Stimulated activated CD4-positive, alpha-beta T cell treated with anti-CD3 and anti-CD28 coated beads, Interleukin-12 subunit alpha, Interleukin-12 subunit beta, amount 100 ng/mL, for 48 hours (primary cell): ENCODE measurements at regions not wholly inside any gene's neighbourhood (a gene's known extent, or its start where the extent isn't known, plus 50 kb on each side); places are given as distances from the start of the nearest gene placed in this dataset.
"Not testable (repeated sequence)": the region's sequence is repeated elsewhere in the genome, so short reads cannot be mapped to it uniquely, and the experiment has no call there.

Source experiments
- DNase-seq, 3 donors: peaks; one replicate each; pipeline ENCODE4 v3.0.0-alpha.2; 2020; ENCODE audit warnings: low read depth in 2 of 3, low spot score in 1 of 3

DNA sequence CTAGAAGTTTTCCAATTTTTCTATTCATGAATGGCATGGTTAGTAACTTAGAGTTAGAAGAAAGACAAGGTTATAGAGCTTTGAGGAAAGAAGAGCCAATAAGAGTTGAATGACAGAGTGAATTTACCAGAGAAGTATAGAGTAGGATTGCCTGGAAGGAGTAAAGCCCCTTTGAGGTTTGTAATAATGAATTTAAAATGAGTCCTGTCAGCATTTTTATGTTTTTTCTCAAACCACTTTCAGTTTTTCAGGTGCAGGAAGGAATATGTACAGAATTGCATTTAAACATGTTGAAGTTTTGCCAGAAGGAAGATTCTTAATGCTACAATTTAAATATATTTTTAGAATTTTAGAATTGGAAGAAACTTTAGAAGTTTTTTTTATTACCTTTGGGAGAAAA lies 408.3 kb downstream of the DSC3 start:
- no peak for DNase-seq

DNA sequence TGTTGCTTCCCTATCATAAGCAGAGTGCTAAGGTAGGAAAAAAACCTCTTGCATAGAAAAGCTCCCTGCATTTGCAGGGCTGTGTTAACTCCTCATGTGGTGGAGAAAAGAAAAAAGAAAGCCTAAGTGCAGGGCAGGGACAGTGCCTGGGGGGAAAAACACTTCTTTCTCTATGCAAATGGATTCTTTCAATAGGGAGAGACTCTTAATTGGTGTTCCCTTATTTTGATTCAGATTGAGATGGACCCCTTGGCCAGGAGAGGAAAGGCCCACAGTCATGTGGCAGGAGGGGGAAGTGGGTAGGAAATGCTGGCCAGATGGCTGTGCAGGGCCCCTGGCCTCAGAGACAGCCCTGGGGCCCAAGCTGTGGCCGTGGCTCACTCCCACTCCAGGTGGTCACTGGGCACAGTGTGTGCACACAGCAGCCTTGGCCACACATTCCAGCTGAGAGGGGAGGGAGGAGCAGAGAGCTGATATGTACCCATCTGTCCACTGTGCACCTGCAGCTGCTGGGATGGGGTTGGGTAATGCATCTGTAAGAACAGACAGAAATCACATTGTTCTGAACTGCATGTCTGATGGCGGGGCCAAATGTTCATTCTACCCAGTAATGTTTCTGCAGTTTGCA lies 410.4 kb downstream of the DSC3 start:
- DNase-seq, result no peak

DNA sequence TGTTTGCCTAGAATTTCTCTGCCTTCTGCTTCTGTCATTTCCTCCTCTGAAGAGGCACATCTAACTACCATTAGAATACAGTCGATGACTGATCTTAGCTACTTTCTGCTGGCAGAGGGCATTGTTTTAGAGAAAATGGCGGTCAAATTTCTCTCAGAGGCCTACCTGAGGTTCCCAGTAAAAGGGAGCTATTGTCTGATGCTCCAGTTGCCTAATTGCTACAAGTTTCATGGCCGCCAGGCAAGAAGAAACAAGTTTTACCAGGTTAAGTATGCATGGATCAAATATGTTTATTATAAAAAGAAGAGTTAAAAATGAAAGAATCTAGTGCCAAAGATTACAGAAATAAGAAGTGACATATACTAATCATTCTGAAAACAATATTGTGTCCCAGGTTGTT lies 416.6 kb downstream of the DSC3 start:
- DNase-seq, result no peak

DNA sequence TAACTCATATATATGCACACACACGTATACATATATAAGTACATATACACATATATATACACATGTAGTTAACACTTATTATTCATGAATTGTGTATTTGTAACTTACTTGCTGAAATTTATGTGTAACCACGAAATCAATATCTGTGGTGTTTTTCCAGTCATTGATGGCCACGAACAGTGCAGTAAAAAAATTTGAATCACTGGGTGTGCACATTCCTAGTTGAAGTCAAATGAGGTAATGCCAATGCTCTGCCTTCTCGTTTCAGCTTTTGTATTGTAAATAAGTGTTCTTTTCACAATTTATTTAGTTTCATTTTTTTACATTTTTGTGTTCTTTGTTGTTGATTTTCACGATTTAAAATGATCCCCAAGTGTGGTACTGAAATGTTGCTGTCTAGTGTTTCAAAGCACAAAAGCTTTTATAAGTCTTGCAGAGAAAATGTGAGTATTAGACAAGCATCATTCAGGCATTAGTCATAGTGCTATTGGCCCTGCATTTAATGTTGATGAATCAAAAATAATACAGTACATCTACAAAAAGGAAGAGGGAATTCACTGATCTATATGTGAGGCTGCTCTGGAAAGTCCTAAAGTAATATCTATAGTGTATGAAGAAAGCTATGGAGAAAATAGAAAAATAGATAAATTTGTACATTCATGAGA lies 419.0 kb downstream of the DSC3 start:
- DNase-seq, result no peak

DNA sequence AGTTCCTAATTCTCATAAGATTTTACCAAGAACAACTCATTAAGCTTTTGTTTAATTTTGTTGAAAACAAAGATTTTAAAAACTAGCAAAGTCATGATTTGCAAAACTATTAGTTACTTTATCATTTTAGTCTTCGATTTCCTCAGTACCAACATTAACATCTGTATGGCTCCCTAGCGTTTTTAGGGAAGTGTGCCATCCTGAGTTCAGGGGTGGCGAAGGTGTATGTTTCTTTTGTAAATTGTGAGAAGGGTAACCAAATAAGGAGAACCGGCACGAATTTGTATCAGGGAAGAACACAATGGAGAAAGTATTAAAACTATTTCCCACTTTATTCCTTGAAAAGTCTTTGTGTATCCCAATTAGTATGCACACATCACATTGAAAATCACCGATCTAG lies 419.9 kb downstream of the DSC3 start:
- no peak for DNase-seq

DNA sequence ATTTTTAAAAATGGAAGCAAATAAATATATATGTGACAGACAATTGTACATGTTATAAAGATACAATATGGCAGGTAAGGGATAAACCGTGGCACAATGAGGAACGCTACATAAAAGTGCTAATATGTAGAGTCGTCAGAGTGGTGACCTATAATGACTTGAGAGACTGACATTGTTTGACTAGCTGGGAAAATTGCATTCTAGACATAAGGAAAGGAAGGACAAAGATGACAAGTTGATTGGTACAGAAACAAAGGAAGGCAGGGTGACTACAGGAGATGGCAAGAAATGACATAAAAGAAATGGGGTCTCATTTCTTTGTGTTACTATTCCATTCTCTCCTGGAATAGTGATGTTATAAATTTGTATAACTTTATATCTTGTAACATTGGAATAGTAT lies 420.4 kb downstream of the DSC3 start:
- DNase-seq, result no peak

DNA sequence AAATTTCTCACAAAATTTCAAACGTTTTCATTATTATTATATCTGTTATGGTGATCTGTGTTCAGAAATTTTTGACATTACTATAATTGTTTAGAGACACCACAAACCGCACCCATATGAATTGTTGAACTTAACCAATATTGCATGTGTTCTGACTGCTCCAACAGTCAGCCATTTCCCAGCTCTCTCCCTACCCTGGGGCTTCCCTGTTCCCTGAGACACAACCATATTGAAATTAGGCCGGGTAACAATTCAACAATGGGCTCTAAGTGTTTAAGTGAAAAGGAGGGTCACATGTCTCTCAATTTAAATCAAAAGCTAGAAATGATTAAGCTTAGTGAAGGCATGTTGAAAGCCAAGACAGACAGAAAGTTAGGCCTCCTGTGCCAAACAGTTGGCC lies 424.0 kb downstream of the DSC3 start:
- DNase-seq, result no peak

DNA sequence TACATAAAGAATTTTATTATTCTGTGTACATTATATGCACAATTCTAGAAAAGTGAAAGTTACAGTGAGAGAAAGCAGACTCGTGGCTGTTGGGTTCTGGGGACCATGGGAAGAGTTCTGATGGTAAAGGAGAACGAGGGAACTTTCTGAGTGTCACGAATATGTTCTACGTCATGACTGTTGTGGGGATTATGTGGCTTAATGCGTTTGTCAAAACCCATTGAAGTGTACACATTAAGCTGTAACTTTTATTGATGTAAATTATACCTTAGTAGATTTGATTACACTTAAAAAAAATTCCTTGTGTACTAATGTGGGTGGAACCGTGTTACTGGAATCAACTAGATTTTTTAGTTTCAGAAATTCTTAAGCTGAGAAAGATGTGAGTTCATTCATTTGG lies 426.1 kb downstream of the DSC3 start:
- no peak for DNase-seq

DNA sequence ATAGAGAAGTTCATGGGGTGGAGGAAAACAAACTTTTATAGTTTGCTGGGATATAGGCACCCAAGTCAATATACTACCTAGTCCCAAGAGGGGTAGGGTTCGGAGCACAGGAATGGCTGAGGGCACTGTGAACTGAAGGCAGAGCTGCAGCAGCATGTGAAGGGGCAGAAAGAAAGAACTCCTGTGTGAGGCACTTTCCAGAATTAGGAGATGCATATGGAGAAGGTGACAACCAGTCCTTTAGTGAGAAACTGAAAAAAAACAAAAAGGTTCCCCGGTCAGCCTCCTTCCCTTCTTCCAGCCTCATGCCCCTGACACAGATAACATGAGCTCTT lies 429.1 kb downstream of the DSC3 start:
- DNase-seq, result no peak

DNA sequence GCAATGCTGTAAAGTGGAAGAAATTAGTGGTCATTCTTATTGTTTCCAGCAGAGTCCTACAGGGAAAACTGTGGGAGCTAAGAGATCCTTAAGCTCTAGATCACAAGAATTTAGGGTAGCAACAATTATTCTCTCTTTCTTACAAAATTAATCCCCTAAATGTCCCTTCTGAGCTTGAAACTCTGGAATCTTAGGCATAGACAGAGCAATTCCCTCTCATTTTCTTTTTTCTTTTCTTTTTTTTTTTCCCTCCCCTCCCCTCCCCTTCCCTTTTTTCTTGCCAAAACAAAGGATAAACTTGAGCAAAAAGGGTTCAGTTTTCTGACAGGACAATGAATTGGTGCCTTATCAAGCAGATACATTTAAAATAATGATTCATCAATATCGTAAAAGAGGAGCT lies 441.0 kb downstream of the DSC3 start:
- no peak for DNase-seq

DNA sequence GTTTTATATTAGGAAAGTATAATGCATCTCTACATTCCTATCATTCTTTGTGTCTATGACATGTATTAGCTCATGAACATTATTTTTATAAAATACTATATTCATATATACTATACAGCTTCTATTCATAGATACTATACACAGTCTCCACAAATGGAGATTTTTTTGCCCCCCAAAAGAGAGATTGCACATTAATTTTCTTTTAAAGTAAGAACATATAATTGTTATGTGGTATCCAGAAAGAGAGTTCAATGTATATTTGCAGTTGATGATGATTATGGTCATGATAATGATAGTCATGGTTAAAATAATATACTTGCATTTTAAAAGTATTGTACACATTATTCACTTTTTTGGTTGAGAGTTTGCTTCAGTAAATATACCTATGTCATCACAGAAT lies 445.3 kb downstream of the DSC3 start:
- no peak for DNase-seq

DNA sequence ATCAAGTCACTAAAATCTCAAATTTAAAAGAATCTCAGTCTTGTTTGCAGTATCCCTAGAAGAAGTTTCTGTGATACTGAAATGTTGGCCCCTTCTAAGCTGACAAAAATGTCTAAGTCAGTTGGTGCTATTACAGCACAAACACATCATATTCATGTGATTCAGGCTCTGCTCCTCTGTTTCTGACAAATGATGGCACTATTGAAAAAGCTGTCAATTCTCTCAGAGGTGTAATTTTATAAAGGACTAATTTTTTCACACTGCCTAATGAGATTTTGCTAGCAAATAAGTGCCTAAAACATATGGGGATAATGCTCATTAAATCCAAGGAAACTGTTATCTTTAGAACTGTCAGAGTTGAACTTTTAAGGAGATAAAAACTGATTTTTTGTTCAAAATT lies 445.9 kb downstream of the DSC3 start:
- no peak for DNase-seq

DNA sequence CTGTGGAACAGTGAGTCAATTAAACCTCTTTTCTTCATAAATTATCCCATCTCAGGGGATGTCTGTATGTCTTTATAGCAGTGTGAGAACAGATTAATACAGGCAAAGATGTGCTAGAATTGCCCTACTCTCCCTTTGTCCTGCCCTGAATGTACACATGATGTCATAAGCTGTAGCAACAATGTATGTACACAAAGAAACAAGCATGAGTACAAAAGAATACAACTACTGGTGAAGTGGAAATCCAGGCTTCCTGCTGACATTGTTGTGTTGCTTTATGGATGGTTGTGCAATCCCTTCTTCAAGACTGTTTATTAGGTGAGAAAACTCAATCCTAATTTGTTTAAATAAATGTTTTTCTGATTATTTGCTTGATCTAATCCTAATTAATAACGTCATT lies 446.6 kb downstream of the DSC3 start:
- no peak for DNase-seq

DNA sequence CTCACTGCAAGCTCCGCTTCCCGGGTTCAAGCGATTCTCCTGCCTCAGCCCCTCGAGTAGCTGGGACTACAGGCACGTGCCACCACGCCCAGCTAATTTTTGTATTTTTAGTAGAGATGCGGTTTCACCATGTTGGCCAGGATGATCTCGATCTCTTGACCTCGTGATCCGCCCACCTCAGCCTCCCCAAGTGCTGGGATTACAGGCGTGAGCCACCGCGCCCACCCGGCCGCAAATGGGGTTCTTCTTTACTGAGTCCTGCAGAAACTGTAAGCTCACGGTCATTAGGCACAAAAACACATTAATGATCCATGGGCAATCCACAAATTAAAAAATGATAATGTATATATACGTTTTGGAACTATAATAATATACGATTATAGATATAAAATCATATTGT lies 447.6 kb downstream of the DSC3 start:
- DNase-seq, result not testable (repeated sequence)

DNA sequence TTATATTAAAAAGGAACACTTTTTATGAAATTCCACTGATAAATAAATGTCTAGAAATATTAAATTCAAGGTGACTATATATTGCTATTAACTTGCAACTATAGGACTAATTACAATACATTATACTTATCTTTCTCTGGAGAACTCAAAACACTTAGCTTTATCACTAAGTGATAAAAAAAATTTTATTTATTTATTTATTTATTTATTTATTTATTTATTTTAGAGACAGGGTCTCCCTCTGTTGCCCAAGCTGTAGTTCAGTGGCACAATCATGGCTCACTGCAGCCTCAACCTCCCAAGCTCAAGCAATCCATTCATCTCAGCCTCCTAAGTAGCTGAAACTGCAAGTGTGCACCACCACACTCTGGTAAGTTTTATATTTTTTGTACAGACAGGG lies 451.1 kb downstream of the DSC3 start:
- no peak for DNase-seq

DNA sequence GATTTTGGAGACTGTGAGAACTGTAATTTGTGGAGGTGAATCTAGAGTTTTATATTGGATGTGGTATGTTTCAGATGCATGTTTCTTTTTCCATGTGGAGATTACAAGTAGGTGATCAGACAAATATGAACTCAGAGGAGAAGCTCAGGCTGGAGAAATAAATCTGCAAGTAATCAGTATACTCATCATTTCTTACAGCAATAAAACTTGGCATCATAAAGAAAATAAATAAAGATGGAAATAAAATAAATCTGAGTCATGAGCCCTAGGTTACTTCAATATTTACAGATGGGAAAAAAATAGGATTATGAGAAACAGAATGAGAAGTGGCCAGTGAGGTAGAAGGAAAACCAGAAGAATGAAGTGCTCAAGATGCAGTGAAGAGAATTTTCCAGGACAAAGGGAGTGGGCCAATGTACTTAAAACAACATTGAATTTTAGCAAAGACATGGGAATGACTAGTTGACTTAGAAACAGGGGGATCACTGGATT lies 453.8 kb downstream of the DSC3 start:
- DNase-seq, result no peak

DNA sequence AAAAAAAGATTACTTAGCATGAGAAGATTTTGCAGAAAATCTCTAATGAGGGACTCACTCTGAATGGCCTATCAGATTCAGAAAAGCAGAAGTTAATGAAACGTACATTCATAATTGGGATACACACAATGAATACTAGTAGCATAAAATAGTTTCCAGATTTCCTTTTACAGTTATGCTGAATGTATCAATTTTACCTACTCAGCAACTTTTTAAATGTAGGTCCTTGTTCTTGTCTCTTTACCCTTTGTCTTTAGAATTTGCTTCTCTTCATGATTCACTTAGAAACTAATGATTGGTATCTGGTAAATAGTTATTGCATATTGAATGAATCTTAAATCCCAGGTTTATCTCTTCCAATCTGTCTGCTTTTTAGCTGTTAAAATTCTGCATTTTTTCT lies 458.8 kb downstream of the DSC3 start:
- DNase-seq, result no peak

DNA sequence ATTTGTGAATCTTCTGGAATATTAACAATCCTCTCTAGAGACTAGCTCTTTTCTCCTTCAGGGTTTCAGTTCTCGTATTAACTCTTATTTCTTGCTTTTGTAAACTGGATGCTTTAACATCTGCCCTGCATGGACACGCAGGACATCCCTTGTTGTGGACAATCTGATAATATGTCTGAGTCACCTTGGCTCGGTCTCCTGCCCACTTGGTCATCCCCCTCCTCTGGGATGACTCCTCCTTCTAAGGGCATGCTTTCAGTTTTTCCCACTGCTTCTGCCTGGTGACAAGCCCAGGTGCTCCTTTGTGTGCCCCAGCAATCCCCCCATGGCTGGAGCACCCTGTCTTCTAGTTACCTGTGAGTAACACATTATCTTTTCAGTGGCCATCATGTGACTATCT lies 460.5 kb downstream of the DSC3 start:
- DNase-seq, result no peak

DNA sequence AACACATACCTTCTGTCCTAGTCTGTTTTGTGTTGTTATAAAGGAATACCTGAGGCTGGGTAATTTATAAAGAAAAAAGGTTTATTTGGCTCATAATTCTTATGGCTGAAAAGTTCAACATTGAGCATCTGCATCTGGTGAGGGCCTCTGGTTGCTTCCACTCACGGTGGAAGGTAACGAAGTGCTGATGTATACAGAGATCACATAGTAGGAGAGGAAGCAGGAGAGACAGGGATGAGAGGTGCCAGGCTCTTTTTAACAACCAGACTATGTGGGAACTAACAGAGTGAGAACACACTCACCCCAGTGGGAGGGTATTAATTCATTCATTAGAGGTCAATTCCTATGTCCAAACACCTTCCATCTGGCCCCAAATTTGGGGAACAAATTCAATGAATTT lies 463.8 kb downstream of the DSC3 start:
- no peak for DNase-seq

DNA sequence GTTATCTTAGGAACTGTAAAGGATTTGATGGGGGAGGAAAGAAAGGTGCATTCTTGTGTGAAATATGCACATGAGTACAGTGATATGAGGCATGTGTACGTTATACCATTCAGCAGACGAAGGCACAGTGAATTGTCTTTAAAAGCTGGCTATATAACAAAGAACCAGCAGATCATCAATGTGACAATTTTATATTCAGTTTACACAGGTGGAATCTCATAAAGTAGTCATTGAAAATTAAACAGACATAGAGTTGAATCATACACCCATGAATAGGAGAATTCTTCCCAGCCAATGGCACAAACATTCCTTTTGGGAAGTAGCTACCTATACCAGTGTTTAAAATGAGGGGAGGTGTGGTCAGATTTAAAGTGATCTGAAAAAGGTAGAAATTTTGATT lies 470.3 kb downstream of the DSC3 start:
- no peak for DNase-seq

DNA sequence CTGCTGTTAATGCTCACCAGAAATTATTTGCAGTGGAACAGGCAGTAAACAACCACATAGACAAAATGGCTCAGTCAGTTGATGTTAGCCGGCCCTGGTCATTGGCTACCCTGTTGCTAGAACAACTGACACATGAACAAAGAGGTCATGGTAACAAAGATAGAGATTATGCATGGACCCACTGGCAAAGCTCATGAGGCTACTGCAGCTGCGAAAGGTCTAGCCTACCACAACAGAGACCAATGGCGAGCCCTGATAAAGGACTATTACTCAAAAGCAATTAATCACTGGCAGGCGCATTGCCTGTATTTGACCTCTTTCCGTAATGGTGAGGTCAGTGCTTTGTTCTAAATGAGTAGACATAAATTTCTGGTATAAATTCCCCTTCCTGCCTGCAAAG lies 474.2 kb downstream of the DSC3 start:
- DNase-seq, result no peak

DNA sequence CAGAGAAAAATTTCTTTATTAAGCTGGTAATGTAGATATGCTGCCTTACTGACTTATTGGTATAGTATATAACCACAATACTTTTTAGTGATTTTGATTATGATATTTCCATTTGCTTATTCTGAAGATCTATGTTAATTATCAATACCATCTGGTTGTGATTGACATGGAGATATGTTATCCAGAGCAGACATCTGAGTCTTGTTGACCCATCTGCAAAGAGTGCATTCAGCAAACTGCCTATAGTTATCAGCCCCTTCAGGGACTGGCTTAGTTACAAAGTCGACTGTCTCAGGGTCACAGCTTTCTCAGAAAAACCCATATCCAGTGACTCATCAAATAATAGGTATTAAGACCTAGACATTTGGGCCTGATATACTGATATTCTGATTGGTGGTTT lies 475.7 kb downstream of the DSC3 start:
- DNase-seq, result no peak

DNA sequence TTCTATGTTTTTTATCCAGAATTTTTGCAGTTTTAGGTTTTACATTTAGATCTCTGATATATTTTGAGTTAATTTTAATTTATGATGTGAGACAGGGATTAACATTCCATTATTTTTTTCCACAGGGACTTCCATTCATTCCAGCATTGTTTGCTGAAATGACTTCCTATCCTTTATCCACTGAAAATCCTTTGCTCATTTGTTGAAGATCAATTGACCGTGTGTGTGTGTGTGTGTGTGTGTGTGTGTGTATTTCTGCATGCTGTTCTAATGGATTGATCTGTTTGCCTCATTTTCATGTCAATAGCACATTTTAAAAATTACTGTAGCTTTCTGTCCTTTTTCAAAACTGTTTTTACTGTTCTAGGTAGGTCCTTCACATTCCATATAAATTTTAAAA lies 480.3 kb downstream of the DSC3 start:
- no peak for DNase-seq
